KMS-11 (cell line): ENCODE measurements at regions not wholly inside any gene's neighbourhood (a gene's known extent, or its start where the extent isn't known, plus 50 kb on each side); places are given as distances from the start of the nearest gene placed in this dataset.

Experiments used
- H2AFZ ChIP-seq: fragments of 200-600 bp; sonication (generic); 2 replicates; pipeline ENCODE4 v1.6.1; 2016; ENCODE audit warnings: antibody characterized with exemption, mixed run types, low read depth
- H3K27ac ChIP-seq: fragments of 200-600 bp; sonication (generic); 2 replicates; pipeline ENCODE4 v1.6.1; 2016; ENCODE audit warnings: mild to moderate bottlenecking, mixed run types
- H3K27me3 ChIP-seq: fragments of 200-600 bp; sonication (generic); 2 replicates; pipeline ENCODE4 v1.6.1; 2017; ENCODE audit warnings: mild to moderate bottlenecking, low read depth, mixed run types, moderate library complexity; ENCODE audit not compliant: insufficient read depth
- H3K36me3 ChIP-seq: fragments of 200-600 bp; sonication (generic); 2 replicates; pipeline ENCODE4 v1.6.1; 2017; ENCODE audit warnings: mild to moderate bottlenecking, mixed run types; ENCODE audit not compliant: insufficient read depth
- H3K4me1 ChIP-seq: fragments of 200-600 bp; sonication (generic); 2 replicates; pipeline ENCODE4 v1.6.1; 2016; ENCODE audit warnings: mild to moderate bottlenecking, low read depth, mixed run types; ENCODE audit not compliant: poor library complexity, severe bottlenecking
- H3K4me2 ChIP-seq: fragments of 200-600 bp; sonication (generic); 2 replicates; pipeline ENCODE4 v1.7.0; 2016; ENCODE audit warnings: mild to moderate bottlenecking, mixed run types
- H3K4me3 ChIP-seq: fragments of 200-600 bp; sonication (generic); IDR thresholded peaks from 2 replicates; pipeline ENCODE4 v1.6.1; 2017; ENCODE audit warnings: low read depth, low read length, mixed read lengths; ENCODE audit not compliant: insufficient read depth
- H3K79me2 ChIP-seq: fragments of 200-600 bp; sonication (generic); 2 replicates; pipeline ENCODE4 v1.6.1; 2016; ENCODE audit warnings: low read depth, mixed run types; ENCODE audit not compliant: insufficient read depth
- H3K9ac ChIP-seq: fragments of 200-600 bp; sonication (generic); 2 replicates; pipeline ENCODE4 v1.6.1; 2016; ENCODE audit warnings: mild to moderate bottlenecking, mixed run types
- H4K20me1 ChIP-seq: fragments of 200-600 bp; sonication (generic); 2 replicates; pipeline ENCODE4 v1.6.1; 2016; ENCODE audit warnings: mild to moderate bottlenecking, mixed run types; ENCODE audit not compliant: insufficient read depth
- CTCF ChIP-seq: fragments of 200-600 bp; sonication (generic); conservative IDR thresholded peaks from 2 replicates; pipeline ENCODE4 v1.6.1; 2017; ENCODE audit warnings: low read depth, mild to moderate bottlenecking, antibody characterized with exemption, low read length, moderate library complexity, mixed read lengths

GRCh38 chr5:57410374-57411320 is 72.0 kb downstream of the ACTBL2 start:
- no peaks in the 10 kb centered on the region for H4K20me1 ChIP-seq
- no peaks in the 10 kb centered on the region for H3K27me3 ChIP-seq
- no peak for TF ChIP-seq CTCF
- no peak overlapping the region for H3K27ac ChIP-seq
- H3K79me2 ChIP-seq = no peaks in the 10 kb centered on the region
- no peak overlapping the region for H3K4me2 ChIP-seq
- H3K9ac ChIP-seq = no peak overlapping the region
- H3K4me3 ChIP-seq = no peak overlapping the region
- no peak overlapping the region for H2AFZ ChIP-seq
- H3K4me1 ChIP-seq = no peaks in the 10 kb centered on the region
- no peaks in the 10 kb centered on the region for H3K36me3 ChIP-seq

DNA sequence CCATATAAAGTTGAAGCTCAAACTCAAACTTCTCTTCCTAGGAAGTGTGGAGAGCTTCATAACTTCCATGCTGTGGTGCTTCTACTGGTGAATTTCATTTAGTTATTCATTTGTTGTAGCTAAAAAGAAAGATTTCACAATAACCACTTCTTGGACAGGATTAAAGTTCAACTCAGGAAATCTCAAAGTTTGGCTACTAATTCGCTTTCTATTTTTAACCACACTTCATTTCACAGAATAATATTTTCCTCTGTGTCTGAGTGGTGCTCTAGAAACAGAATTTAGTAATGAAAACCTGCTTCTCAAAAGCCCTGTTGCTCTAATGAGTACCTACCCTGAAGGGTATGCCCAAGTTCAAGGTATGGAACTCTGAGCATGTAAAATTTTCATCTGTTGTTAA is 73.9 kb downstream of the ACTBL2 start:
- no peaks in the 10 kb centered on the region for H4K20me1 ChIP-seq
- no peaks in the 10 kb centered on the region for H3K36me3 ChIP-seq
- H3K9ac ChIP-seq = no peak overlapping the region
- H3K4me3 ChIP-seq = no peak overlapping the region
- H3K27me3 ChIP-seq = no peaks in the 10 kb centered on the region
- no peaks in the 10 kb centered on the region for H3K4me1 ChIP-seq
- H3K79me2 ChIP-seq = no peaks in the 10 kb centered on the region
- TF ChIP-seq CTCF = no peak
- H3K4me2 ChIP-seq = no peak overlapping the region
- no peak overlapping the region for H3K27ac ChIP-seq
- no peak overlapping the region for H2AFZ ChIP-seq

- Histone ChIP-seq H4K20me1 (no peaks in the 10 kb centered on the region), H2AFZ (no peak overlapping the region), H3K4me1 (no peaks in the 10 kb centered on the region), H3K4me3 (no peak overlapping the region), H3K9ac (no peak overlapping the region), H3K27me3 (no peaks in the 10 kb centered on the region), H3K4me2 (no peak overlapping the region), H3K27ac (no peak overlapping the region), H3K36me3 (no peaks in the 10 kb centered on the region), H3K79me2 (no peaks in the 10 kb centered on the region)
- TF ChIP-seq CTCF = no peak
These were observed 74.3 kb downstream of the ACTBL2 start for GRCh38 chr5:57408285-57408684.

- Histone ChIP-seq H2AFZ (no peak overlapping the region), H3K4me2 (no peak overlapping the region), H3K9ac (no peak overlapping the region), H3K27me3 (no peaks in the 10 kb centered on the region), H3K4me3 (no peak overlapping the region), H3K27ac (no peak overlapping the region), H3K36me3 (0 out of 2 replicates have a peak, but pooled peaks cover under 1% of the 10 kb centered on the region), H3K79me2 (no peaks in the 10 kb centered on the region), H3K4me1 (no peaks in the 10 kb centered on the region), H4K20me1 (no peaks in the 10 kb centered on the region)
- TF ChIP-seq CTCF = no peak
These were observed 75.2 kb downstream of the ACTBL2 start for GRCh38 chr5:57407391-57407790.
